Dedifferentiated amniotic fluid mesenchymal stem cell (primary cell): ENCODE measurements at regions not wholly inside any gene's neighbourhood (a gene's known extent, or its start where the extent isn't known, plus 50 kb on each side); places are given as distances from the start of the nearest gene placed in this dataset.
"Not testable (repeated sequence)": the region's sequence is repeated elsewhere in the genome, so short reads cannot be mapped to it uniquely, and the experiment has no call there.

ENCODE experiments used
- DNase-seq: peaks from one replicate; pipeline ENCODE4 v3.0.0-alpha.2; 2016; ENCODE audit errors: extremely low spot score

- no peak for DNase-seq
These were observed 871.0 kb upstream of the PABPC4L start for GRCh38 chr4:135072553-135072952.

DNA sequence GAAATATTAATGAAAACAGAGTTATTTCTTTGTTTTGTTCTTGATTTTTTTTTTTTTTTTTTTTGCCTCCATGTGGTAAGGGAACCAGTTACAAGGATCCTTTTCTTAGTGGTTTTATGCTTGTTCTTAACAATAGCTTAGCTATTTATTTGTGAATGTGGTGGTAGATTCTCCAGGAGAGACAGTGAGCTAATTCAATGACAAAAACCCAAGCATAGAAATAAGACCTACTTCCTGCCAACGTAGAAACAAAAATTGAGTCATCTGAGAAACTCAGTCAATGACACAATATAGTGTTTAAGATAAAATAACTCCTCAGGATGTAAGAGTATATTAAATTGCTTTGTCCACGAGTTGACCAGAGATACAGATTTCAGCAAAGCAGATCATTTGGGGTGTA lies 863.8 kb upstream of the PABPC4L start:
- no peak for DNase-seq

DNA sequence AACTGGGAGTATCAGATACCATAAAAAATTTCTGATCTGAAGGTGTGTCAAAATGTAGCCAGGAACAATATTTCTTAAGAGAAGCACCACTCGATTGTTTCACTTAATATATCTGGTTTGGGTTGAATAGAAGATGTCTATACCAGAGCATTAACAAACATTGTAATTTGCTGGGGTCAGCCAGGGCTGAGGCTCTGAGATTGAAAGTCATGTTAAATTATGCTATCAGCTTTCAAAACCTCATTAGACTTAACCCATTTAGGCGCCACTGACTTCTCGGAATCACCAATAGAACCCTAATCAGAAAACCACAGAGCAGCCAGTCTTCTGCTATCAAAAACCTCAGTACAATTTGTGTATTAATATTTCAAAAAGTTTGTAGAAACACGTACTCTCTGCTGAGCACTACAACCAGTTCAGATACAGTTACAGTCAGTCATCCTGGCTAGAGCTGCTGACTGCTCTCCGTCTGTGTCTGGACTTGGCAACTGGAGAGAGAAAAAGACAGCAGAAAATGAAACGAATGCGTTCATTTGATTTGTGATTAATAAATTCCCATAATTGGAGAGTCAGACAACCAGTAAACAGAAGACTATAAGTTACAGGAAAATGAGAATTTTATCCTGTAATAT lies 848.6 kb upstream of the PABPC4L start:
- DNase-seq = peak; percentile 28

- no peak for DNase-seq
These were observed 831.1 kb upstream of the PABPC4L start for GRCh38 chr4:135032670-135033069.

GRCh38 chr4:135015771-135016170 lies 814.2 kb upstream of the PABPC4L start:
- no peak for DNase-seq

DNA sequence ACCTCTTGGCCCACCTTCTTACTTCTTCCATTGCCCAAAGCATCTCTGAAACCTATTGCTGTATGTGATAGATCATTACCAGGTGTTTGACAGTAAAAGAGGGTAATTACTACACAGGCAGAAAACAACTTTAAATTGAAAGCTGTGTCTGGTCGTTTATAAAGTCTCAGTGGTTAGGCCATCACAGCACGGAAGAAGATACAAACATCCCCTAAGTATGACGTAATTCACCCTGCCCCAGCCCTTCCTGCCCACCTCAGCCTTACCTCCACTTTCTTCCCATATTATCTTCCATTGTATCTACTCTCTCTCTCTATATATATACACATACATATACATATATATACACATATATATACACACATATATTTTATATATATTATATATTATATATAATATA lies 805.8 kb upstream of the PABPC4L start:
- no peak for DNase-seq

- DNase-seq = no peak
These were observed 797.6 kb upstream of the PABPC4L start for GRCh38 chr4:134999169-134999568.

- no peak for DNase-seq
These were observed 760.4 kb upstream of the PABPC4L start for GRCh38 chr4:134961963-134962362.

- no peak for DNase-seq
These were observed 757.3 kb upstream of the PABPC4L start for GRCh38 chr4:134958862-134959261.

GRCh38 chr4:134955059-134955458 lies 753.5 kb upstream of the PABPC4L start:
- no peak for DNase-seq

- DNase-seq = no peak
These were observed 751.2 kb upstream of the PABPC4L start for GRCh38 chr4:134952775-134953174.

- DNase-seq = no peak
These were observed 750.7 kb upstream of the PABPC4L start for GRCh38 chr4:134952305-134952704.

DNA sequence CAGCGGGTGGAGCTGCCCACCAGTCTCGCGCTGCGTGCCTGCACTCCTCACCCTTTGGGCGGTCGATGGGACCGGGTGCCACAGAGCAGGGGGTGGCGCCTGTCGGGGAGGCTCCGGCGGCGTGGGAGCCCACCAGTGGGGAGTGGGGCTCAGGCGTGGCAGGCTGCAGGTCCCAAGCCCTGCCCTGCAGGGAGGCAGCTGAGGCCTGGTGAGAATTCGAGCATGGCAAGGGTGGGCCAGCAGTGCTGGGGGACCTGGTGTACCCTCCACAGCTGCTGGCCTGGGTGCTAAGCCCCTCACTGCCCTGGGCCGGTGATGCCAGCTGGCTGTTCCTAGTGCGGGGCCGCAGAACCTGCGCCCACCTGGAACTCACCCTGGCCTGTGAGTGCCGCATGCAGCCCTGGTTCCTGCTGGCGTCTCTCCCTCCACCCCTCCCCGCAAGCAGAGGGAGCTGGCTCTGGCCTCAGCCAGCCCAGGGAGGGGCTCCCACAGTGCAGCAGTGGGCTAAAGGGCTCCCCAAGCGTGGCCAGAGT lies 746.6 kb upstream of the PABPC4L start:
- DNase-seq = no peak

DNA sequence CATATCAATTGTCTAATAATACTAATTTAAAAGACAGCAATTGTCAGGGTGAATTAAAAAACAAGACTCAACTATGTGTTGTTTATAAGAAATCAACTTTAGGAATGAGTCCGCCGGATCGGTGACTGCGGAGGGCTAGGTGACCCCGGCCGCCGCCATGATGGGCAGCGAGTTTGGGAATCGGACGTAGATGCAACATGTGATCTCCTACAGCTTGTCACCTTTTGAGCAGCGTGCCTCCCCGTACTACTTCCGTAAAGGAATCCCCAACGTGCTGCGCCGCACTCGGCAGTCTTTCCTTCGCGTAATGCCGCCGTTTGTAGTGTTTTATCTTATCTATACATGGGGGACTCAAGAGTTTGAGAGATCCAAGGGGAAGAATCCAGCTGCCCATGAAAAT lies 742.5 kb upstream of the PABPC4L start:
- no peak for DNase-seq

DNA sequence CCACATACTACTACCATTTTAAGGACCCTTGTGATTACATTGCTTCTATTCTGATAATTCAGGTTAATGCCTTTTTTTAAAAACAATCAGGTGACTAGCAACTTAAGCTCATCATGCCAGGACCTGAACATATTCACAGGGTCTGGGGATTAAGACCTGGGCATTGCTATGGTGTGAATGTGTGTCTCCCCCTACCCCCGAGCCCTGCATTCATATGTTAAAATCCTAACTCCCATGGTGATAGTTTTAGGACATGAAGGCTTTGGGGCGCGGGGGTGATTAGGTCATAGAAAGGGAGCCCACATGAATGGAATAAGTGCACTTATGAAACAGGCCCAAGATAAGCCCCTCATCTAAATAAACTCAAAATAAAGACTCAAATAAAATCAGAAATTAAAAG lies 734.4 kb upstream of the PABPC4L start:
- no peak for DNase-seq

DNA sequence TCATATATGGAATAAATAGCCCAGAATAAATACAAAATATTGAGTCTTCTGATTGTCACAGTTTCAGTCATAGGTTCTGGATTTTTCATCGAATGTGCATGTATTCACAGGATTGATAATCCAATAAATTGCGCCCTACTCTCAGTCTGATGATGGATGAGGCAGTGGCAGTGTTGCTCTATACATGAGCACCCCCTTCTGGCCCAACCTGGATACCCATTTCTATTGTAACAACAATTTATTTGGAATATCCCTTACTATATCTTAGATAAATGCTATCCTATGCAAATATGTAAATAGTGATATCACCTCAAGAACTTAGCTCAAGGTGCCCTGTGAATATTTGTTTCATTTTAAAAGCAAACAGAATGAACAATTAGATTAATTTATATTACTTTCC lies 733.7 kb upstream of the PABPC4L start:
- DNase-seq = no peak

DNA sequence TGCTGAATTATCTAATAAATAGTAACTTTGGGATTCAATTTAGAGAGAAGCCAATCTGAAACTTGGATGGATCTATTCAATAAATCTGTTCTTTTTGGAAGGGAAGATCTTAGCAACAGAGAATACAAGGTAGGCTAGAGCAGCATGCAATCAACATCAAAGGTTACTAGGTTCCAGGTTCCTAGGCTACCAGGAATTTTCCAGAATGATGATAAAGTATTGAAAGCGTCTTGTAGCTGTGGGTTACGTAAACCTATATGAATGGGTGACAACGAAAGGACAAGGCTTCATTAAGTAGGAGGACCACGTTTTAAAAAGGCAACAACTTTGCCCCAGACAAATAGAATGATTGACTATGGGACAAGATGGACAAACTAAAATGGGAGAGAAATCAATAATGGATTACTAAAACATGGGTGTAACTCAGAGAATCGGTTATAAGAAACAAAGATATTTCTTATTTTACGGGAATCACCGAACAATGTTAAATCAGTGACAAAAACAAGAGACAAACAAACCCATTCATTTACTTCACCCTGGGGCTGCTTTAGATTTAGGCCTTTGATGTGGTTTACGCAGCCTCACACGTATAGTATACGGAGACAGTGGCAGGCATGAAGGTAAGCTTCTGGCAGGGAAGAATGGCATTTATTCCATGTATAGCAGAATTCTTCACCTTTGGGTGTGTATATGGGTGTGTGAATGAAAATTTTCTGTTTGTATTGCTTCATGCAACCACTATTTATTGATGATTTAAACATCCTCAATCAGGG lies 732.6 kb upstream of the PABPC4L start:
- DNase-seq = no peak

DNA sequence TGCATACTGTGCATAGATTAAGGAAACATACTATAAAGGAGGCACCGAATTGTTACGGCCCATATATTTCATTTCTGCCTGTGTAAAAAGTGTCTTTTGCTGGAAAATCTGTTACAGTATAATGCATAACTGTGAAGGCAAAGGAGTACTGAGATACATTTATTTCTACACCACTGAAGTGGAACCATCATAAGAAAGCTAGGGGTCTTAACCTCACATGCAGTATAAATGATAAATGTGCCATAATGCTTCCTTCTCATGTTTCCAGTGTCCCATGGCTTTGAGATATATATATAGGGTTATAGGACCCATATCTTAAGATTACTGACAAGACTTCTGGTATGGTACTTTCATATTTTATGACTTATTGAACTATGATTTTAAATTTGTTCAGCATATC lies 713.8 kb upstream of the PABPC4L start:
- no peak for DNase-seq

- not testable (repeated sequence) for DNase-seq
These were observed 712.7 kb upstream of the PABPC4L start for GRCh38 chr4:134914250-134914649.

DNA sequence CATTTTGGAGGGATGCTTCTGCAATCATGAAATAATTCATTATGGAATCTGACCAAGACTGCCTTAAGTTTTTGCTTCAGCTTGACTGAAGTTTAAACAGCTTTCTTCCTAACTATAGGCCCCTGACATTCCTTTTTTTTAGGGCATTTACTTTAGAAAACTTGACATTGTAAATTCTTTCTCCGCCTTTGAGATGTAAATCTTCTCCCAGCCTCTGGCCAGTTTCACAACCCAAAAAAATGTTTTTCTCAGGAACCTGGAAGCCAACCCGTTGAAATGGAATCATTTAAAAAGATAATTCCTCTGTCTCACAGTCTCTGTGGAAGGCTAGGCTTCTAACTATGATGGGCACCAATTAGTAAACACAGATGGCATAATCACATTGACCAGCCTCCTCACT lies 710.4 kb upstream of the PABPC4L start:
- no peak for DNase-seq

DNA sequence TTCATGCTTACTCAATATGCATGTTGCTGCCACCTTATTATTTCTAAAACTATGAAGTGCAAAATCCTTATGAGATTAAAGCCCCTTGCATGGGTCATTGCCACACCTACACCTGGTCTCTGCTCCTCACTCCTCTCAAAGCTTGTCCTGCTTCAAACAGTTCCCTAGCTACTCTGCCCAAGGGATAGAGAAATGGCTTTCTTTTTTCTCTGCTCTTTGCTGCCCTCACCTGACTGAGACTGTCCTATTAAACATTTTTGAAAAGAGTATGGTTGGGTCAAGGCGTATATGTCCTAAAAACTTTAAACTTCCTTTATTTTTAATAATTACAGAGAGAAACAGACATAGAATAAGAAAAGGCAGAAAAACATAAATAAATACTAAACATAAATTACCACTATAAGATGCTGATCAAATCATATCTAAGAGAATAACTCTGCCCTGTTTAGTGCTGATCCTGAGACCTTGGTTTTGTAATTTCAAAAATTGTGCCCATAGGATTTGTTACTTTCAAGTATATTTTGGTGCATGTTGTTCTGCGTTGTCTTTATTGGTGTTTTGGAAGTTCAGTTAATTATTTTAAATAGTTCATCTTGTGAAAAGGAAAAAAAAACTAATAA lies 704.9 kb upstream of the PABPC4L start:
- DNase-seq = peak; percentile 45

GRCh38 chr4:134905061-134905460 lies 703.5 kb upstream of the PABPC4L start:
- DNase-seq = no peak

DNA sequence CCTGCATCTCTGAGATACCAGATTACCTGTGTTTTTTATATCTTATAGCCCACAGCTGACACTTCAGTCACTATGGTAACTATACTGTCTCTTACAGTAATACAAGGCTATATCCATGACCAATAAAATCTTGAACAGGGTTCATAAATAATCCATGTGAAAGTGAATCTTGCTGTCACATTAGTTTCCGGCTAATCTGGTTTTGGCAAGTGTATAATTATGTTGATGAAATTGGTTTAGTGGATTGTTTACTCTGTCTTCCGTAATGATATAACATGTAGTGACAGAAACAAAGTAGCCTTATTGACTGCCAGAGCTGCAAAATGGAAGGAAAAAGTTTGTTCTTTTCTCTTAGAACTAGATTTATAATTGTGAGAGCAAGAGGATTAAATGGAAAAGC lies 686.6 kb upstream of the PABPC4L start:
- no peak for DNase-seq
